HG02840 (cell line): ENCODE measurements at regions not wholly inside any gene's neighbourhood (a gene's known extent, or its start where the extent isn't known, plus 50 kb on each side); places are given as distances from the start of the nearest gene placed in this dataset.

Experiments
- ATAC-seq: cut with Tn5 transposase; IDR thresholded peaks from one replicate; pipeline ENCODE4 v1.9.1; 2021; ENCODE audit warnings: mild to moderate bottlenecking, moderate library complexity, moderate number of reproducible peaks; ENCODE audit not compliant: unreplicated experiment, low FRiP score

DNA sequence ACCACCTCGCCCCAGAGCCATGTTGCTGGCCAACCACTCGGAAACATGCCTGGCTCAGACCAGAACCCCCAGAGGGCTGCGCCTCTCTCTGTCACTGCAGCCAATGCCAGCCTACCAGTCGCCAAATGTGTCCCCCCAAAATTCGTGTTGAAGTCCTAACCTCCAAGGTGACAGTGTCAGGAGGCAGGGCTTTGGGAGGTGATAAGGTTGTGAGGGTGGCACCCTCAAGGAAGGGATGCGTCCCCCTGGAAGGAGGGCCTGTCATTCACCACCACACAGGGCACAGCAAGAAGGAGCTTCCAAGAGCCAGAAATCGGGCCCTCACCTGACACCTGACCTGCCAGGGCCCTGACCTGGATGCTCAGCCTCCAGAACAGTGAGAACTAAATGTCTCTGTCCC is 291.9 kb upstream of the SALL3 start:
- ATAC-seq: no peak

DNA sequence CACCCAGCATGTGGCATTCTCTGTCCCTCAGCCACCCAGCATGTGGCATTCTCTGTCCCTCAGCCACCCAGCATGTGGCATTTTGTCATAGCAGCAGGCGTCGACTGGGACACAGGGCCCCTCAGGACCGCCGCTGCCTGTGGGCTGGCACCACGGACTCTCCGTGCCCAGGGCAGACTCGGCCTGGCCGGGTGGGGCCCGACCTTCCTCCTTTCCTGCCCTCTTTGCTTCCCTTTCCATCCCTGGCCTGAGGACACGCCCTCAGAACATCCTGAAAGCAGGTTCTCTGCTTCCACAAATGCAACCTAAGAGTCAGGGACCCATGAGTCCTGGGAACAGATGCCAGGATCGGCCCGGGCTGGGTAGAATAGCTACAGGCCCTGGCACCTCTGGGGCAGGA is 291.4 kb upstream of the SALL3 start:
- ATAC-seq: no peak

DNA sequence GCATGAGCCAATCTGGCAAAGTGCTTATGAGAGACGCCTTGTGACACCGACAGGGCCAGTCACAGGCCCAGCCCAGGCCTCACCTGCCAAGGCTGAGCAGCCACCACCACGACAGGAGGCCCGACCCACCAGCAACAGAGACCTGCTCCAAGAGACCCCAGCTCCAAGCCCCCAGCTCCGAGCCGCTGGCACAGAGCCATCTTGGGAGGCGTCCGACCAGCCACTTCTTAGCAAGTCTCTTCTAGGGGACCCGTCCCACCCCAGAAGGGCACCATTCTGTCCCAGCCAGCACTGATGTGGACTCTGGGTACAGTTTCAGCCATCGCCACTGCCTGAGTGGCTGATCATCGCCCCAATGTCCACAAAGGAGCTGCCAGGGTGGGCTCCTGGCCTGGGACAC is 290.7 kb upstream of the SALL3 start:
- no peak for ATAC-seq

DNA sequence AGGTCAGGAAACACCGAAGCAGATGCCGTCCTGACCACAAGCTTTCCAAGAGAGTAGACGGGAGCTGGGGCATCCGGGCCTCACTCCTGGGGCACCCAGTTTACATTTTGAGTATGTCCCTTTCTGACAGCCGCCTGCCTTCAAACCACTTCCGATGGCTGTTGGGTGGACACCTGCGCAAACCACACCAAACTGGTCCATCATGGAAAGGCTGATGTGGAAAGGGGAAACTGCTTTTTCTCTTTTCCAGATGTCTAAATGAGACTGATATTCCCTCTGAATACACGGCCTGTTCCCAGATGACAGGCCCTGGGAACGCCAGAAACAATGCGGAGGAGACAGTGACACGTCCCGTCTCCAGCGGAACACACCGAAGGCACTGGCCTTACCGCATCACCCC is 290.0 kb upstream of the SALL3 start:
- no peak for ATAC-seq

DNA sequence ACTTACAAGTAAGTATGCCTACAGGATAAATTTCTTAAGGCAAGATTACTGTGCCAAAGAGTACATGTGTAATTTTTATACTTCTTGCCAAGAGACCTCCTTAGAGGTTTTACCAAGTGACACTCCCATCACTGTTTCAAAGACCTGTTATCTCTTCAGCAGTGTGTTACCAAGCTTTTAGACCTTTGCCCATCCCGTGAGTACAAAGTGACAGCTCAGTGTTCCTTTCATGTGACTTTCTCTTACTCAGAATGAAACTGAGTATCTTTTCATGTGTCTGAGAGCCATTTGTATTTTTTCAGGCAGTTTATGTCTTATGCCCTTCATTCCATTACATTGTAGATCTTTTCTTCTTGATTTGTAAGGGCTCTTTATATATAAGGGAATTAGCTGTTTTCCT is 287.5 kb upstream of the SALL3 start:
- no peak for ATAC-seq

DNA sequence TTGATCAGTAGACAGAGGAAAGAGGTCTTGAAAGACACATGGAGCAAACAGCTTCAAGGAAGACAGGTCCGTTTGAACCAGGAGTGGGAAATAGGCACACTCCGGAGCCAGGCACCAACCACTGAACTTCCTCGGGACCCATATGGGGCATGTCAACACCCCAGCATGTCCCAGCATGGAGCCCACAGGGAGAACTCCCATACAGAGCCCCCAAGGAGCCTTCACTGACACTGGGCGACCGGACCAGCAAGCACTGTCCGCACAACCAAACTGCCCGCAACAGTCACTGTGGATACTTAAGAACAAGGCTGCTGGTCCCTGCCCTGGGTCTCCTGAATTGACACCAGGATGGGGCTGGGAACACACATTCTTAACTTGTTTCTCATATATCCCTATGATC is 286.2 kb upstream of the SALL3 start:
- no peak for ATAC-seq

DNA sequence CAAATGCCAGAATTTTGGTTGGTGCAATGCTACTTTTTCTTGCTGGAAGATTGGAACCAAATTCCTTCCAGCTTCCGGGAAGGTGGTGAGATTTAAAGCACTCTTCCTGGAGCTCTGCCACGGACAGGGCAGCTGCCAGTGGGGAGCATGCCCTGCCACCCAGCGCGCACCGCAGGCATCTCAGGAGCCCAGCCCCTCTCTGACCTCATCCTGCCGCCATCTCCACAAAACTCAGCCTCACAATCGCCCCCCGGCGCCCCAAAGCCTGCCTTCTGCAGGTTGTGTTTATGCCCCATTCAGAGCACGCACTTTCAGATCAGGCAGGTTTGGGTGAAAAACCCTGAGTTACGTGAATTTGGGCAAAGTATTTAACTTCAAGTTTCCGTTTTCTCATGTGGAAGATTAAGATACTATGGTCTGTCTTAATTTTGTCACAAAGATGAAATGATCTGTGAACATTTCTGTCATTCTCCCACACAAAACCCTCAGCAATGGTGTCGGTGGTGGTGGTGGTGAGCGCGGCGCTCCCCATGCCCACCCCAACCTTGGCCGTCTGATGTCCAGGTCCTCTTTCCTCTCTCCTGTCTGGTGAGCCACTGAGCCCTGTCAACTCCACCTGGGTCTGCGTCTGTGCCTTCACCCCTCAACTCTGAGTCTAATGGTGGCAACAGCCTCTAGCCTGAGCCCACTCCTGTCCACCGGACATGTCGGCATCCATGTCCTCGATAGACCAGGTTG is 282.8 kb upstream of the SALL3 start:
- ATAC-seq: no peak

DNA sequence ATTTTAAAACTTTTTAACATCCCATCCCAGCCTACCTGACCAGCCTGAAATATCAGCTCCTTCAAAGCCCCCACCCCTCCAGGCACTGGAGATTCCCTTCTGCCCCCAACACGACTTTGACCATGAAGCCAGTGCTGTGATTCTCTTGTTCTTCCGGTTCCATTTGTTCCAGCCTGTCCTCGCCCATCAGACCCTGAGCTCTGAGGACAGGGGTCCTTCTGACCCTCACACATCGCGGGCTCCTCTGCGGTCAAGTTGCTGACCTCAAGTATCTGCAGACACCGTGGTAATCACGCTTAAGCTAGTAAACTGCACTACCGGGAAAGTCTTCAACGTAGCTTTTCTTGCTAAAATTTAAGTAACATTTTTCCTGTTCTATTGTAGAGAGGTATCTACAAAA is 282.2 kb upstream of the SALL3 start:
- ATAC-seq: no peak

DNA sequence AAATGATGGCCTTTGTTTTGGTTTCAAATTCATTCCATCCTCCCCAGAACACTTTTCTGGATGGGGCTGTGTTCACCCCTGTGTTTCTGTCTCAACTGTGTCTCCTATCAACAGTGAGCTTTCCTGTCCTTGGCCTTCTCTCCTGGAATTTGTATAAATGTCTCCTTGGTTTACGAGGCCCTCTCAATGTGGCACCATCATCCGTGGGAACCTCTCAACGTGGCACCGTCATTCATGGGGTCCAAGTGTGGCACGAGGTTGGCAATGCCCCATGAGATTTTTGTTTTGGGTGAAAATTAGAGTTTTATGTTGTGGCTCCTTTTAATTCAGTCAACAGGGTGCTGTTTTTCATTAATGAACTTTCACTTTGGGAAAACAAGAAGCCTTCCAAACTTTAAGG is 280.7 kb upstream of the SALL3 start:
- ATAC-seq: no peak

DNA sequence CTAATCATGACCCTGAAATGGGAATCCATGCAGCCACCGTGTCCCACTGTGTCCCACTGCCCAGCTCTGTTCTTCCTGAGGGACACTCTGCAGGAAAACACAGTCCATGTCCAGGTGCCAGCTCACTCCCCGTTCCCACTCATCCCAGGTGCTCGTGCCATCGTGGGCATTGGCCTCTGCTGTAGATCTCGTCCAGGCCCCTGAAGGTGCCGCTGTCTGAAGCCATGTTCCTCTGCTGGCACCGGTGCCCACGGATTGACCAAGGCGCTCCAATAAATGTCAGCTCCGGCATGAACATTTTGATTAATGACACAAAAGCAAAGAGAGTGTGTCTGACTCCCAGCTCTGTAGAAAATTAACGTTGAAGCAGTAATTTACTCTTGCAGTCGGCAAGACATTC is 280.1 kb upstream of the SALL3 start:
- ATAC-seq: no peak

DNA sequence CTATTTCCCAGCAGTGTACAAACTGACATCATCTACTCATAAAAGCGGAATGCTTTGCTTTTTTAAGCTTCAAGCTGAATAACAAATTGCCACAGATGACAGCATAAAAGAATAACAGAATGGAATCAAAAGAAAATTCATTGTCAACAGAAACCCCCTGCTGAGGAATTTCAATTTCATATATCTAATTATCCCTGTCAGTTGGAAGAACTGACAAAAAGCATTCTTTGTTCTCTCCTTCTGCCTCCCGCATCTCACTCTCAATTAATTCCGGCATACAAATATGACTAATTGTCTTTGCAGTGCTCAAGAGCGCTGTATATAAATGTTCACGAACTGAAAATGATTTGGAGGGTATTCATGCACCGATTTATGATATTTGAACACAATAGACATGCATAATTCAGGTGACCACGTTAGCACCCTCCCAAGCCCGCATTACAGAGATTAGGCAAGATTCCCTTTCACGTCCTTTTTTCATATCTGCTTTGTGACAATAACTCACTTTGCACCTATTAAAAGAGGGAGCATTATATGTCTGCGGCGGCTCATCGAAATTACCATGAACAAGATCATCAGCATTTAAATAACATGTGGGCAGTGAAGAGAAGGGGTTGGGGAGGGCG is 277.7 kb upstream of the SALL3 start:
- ATAC-seq: no peak

DNA sequence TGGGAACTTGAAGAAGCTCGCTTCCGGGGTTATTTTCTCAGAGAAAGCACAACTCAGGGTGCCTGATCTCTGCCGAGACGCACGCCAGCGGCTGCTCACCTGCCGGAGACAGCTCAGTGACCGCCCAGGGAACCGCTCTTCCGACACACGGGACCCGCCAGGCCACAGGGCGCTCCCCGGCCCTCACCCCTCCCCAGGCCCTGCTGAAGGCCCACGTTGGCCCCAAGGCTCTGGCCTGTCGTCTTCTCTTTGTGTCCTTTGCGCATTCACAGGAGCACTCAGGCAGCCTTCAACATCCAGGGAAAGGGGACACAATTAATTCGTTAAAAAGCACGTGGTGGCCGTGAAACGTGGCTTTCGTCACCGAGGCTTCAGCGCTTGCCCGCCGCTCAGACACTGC is 276.3 kb upstream of the SALL3 start:
- no peak for ATAC-seq

DNA sequence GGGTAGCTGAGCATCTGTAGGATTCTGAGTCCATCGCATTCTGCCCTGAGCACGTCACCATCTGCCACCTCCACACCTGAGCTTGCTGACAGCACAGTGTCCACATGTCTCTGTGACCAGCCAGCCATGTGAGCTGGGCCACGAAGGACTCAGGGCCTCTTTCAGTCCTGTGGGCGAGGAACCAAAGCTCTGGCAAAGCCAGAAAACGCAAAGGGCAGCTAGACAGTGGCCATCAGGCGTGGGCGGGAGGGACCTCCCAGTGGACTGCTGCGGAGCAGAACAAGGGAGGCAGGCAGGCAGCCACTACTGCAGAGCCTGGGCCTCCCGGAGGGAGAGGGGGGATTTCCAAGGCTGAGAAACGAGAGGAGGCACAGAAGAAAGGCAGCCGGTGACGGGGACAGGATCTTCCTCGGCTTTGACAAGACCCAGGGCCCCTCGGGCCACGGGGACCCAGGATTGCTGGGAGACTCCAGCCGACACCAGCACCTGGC is 274.6 kb upstream of the SALL3 start:
- no peak for ATAC-seq

DNA sequence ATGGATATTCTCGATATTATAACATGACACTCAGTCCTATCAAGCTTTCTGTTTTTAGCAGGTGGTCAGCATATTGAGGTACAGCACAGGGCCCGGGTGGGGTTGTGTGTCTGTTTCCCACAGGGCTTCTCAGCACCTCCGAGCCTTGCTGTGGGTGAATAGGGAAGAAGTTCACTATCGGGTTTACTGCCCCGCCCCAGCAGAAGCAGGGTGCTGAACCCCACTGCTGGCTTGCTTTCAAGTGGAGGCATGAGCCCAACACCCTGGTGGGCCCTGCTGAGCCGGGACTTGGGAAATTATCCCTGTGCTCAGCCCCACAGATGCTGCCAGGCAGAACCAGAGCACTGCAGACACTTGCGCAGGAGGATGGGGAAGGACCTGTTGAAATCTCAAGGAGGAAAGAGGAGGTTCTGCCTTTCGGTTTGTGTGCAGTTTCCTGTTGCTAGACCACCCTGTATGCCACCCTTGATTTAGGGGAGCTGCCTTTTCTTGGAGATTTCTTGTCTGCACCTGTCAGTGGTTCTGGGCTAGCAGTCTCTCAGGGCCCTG is 270.3 kb upstream of the SALL3 start:
- no peak for ATAC-seq

DNA sequence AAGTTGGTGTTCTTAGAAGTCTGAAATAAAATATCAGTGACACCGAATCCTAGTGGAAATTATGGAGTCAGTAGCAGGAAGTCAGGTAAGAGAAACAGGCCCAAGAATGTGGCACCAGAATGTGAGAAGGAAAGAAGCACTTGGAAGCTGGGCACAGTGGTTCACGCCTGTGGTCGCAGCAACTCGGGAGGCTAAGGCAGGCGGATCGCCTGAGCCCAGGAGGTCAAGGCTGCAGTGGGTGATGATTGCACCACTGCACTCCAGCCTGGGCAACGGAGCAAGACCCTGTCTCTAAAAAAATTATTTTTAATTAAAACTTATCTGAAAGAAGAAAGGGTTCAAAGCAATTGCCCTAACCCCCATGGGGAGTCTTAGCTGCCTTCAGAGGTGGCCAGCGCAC is 268.3 kb upstream of the SALL3 start:
- ATAC-seq: no peak

DNA sequence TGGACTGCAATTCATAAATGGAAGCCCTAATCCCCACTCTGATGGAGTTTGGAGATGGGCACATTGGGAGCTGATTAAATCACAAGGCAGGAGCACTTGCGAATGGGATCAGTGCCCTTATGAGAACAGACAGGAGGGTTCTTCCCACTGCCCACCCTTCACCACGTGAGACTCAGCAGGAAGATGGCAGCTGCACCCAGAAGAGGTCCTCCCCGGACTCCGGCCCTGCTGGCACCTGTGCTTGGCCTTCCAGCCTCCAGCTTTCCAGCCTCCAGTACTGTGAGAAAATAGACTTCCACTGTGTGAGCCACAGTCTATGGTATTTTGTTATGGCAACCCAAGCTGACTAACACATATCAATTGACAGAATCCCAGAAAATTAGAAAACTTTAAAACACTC is 267.6 kb upstream of the SALL3 start:
- ATAC-seq: no peak

DNA sequence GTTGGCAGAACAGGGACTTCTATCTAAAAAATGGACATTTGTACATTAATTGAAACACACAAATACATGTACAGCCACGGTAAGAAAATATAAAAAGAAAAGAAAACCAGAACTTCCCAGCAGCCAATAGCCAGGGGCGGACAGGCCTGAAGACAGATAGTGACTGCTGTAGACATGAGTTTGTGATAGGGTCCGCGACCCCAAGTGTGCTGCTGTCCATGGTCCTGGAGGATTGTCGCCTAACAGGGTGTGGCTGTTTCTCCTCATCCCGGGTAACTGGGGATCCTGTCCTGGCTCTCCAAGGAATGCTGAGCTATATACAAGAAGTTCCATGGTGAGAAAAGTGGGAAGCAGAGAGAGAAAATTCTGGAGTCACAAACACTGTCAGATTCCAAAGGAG is 266.5 kb upstream of the SALL3 start:
- no peak for ATAC-seq

DNA sequence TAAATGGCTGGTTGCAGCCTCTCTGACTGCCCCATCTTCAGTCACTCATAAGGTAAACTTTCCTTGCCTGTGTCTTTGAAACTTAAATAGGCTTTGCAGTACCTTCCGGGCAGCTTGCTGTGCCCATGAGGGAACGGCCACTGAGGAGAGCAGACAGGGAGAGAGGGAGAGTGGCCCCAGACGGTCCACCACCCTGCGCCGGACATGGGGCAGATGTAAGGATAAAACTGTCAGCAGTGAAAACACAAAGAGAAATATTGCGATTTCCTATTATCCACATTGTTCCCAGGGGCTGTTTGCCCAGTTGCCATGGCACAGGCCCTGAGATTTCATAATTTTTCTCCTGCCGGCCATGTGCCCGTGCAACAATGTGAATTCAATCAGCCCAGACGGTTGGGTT is 265.9 kb upstream of the SALL3 start:
- ATAC-seq: no peak

DNA sequence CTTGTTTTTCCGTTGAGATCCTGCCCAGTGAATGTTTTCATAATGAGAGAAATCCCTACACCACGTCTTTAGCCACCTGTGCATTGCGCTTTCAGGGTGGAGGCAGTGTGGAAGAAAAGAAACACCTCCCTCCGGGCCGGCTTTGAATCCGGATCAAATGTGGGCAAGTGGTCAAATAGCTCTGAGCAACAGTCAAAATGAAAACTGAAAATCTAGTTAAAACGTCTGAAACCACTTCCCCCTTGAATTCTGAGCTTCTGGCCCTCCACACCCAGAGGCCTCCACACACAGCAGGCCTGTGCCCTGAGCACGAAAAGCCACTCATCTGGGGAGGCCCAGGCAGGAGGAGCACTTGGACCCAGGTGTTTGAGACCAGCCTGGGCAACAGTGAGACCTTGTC is 263.6 kb upstream of the SALL3 start:
- no peak for ATAC-seq

DNA sequence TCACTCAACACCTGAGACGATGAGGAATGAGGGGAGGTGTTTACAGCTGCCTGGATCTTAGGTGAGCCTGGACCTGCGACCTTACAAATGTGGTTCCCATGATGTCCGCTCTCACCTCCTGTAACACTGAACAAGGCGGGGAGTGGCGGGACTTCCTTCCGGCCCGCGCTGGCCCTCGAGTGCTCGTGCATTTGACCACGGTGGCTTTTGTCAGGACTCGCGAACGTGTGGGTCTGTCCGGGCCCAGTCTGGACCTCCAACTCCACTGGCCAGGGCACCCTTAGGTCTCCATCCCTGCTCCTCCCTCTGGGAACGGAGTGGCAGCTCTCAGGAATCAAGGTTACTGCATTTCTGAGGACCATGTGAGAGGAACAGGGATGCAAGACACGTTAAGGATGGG is 263.0 kb upstream of the SALL3 start:
- ATAC-seq: no peak

DNA sequence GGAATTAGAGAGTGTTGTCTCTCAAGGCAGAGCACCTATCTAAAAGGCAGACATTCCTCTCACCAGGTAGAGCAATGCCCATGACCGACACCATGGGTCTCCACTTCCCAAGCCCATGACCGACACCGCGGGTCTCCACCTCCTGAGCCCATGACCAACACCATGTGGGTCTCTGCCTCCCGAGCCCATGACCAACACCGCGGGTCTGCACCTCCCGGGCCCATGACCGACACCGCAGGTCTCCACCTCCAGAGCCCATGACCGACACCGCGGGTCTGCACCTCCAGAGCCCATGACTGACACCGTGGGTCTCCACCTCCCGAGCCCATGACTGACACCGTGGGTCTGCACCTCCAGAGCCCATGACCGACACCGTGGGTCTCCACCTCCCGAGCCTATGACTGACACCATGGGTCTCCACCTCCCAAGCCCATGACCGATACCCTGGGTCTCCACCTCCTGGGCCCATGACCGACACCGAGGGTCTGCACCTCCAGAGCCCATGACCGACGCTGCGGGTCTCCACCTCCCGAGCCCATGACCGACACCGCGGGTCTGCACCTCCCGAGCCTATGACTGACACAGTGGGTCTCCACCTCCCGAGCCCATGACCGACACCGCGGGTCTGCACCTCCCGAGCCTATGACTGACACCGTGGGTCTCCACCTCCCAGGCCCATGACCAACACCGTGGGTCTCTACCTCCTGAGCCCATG is 262.4 kb upstream of the SALL3 start:
- no peak for ATAC-seq

DNA sequence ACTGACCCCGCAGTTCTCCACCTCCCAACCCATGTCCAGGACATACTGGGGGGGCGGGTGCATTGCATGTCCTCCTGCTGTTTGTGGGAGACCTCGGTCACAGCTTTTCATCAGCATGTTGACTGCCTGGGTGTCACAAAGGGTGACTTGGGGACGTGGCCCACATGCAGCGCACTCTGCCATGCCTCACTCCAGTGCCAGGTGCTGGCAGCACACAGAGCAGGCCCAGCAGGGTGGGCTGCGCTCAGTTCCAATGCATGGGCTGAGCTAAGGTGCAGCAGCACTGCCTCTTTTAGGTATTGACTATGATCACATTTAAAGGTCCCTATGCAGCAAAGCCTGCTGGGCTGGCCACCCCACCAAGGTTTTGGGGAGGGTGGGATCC is 261.9 kb upstream of the SALL3 start:
- no peak for ATAC-seq
